CD14-positive monocyte (primary cell): ENCODE measurements at regions not wholly inside any gene's neighbourhood (a gene's known extent, or its start where the extent isn't known, plus 50 kb on each side); places are given as distances from the start of the nearest gene placed in this dataset.

Experiments used
- DNase-seq, 3 donors: peaks; one replicate each; pipeline ENCODE4 v3.0.0-alpha.2; 2011 to 2022
- H2AFZ ChIP-seq: 2 replicates; pipeline ENCODE4 v1.6.0; 2012; ENCODE audit warnings: mild to moderate bottlenecking, low read depth, low read length, inconsistent platforms; ENCODE audit not compliant: insufficient read depth, poor library complexity, severe bottlenecking
- H3K27ac ChIP-seq, 2 donors: 1 replicate in 1 of 2; 2 replicates in 1 of 2; pipeline ENCODE4 v1.5.1; 2012 to 2013; ENCODE audit warnings: low read length in 2 of 2, control low read depth in 1 of 2, inconsistent platforms in 1 of 2, low read depth in 1 of 2, mild to moderate bottlenecking in 1 of 2
- H3K27me3 ChIP-seq, 2 donors: one replicate each; pipeline versions ENCODE4 v1.6.0 to v1.6.1; 2011 to 2013; ENCODE audit warnings: low read length in 2 of 2; ENCODE audit not compliant: control insufficient read depth in 2 of 2, insufficient read depth in 2 of 2
- H3K36me3 ChIP-seq, 2 donors: replicated peaks in 1 of 2; 1 replicate in 1 of 2; 2 replicates in 1 of 2; pipeline versions ENCODE4 v1.5.1 to v1.6.1; 2012 to 2013; ENCODE audit warnings: low read length in 2 of 2, control low read depth in 1 of 2, inconsistent platforms in 1 of 2, mild to moderate bottlenecking in 1 of 2; ENCODE audit not compliant: insufficient read depth in 2 of 2, control insufficient read depth in 1 of 2
- H3K4me1 ChIP-seq, 2 donors: 1 replicate in 1 of 2; 2 replicates in 1 of 2; pipeline versions ENCODE4 v1.5.1 to v1.6.1; 2012 to 2013; ENCODE audit warnings: low read length in 2 of 2, control low read depth in 1 of 2, inconsistent platforms in 1 of 2, mild to moderate bottlenecking in 1 of 2, moderate library complexity in 1 of 2; ENCODE audit not compliant: insufficient read depth in 2 of 2, control insufficient read depth in 1 of 2
- H3K4me2 ChIP-seq: replicated peaks from 2 replicates; pipeline ENCODE3; 2012; ENCODE audit warnings: low read length, moderate library complexity, mild to moderate bottlenecking; ENCODE audit not compliant: poor library complexity, severe bottlenecking; ENCODE audit errors: extremely low read depth
- H3K4me3 ChIP-seq, 3 experiments: fragments of 200-600 bp in 1 of 3; sonication (generic) in 1 of 3; replicated peaks in 1 of 3; 1 replicate in 2 of 3; 2 replicates in 1 of 3; pipeline ENCODE4 v1.5.1; 2011 to 2013; ENCODE audit warnings: low read length in 3 of 3, mild to moderate bottlenecking in 3 of 3, control low read depth in 2 of 3, low read depth in 2 of 3, inconsistent platforms in 1 of 3, moderate library complexity in 1 of 3
- H3K79me2 ChIP-seq: 2 replicates; pipeline ENCODE4 v1.6.0; 2012; ENCODE audit warnings: mild to moderate bottlenecking, control low read depth, inconsistent platforms, low read length, moderate library complexity; ENCODE audit not compliant: insufficient read depth
- H3K9ac ChIP-seq: 2 replicates; pipeline ENCODE4 v1.6.0; 2017; ENCODE audit warnings: low read length, mild to moderate bottlenecking; ENCODE audit not compliant: insufficient read depth, poor library complexity, severe bottlenecking
- H3K9me3 ChIP-seq, 2 donors: replicated peaks in 1 of 2; 1 replicate in 1 of 2; 2 replicates in 1 of 2; pipeline versions ENCODE4 v1.5.1 to v1.6.1; 2012 to 2013; ENCODE audit warnings: low read length in 2 of 2, control low read depth in 1 of 2; ENCODE audit not compliant: control insufficient read depth in 1 of 2, insufficient read depth in 1 of 2
- H4K20me1 ChIP-seq: 2 replicates; pipeline ENCODE4 v1.6.0; 2012; ENCODE audit warnings: mild to moderate bottlenecking, low read length, control low read depth, moderate library complexity; ENCODE audit not compliant: insufficient read depth
- H3K27ac Mint-ChIP-seq, 7 donors: one replicate each; pipeline ENCODE4 v1.8.0; 2020; ENCODE audit warnings: mild to moderate bottlenecking in 7 of 7, mixed read lengths in 7 of 7, moderate library complexity in 6 of 7, inconsistent platforms in 2 of 7
- H3K27me3 Mint-ChIP-seq, 3 donors: one replicate each; pipeline ENCODE4 v1.8.0; 2021 to 2022; ENCODE audit warnings: low read depth in 3 of 3, mild to moderate bottlenecking in 3 of 3, mixed read lengths in 3 of 3, moderate library complexity in 3 of 3, inconsistent platforms in 1 of 3
- H3K36me3 Mint-ChIP-seq, 2 donors: one replicate each; pipeline ENCODE4 v1.8.0; 2020; ENCODE audit warnings: mixed read lengths in 2 of 2, inconsistent platforms in 1 of 2, mild to moderate bottlenecking in 1 of 2
- H3K4me1 Mint-ChIP-seq: one replicate; pipeline ENCODE4 v1.8.0; 2020; ENCODE audit warnings: mild to moderate bottlenecking, mixed read lengths
- H3K4me3 Mint-ChIP-seq, 2 donors: one replicate each; pipeline ENCODE4 v1.8.0; 2020; ENCODE audit warnings: mild to moderate bottlenecking in 2 of 2, mixed read lengths in 2 of 2, moderate library complexity in 1 of 2
- H3K9me3 Mint-ChIP-seq, 7 donors: one replicate each; pipeline ENCODE4 v1.8.0; 2020 to 2022; ENCODE audit warnings: mixed read lengths in 7 of 7, mild to moderate bottlenecking in 6 of 7, moderate library complexity in 6 of 7, inconsistent platforms in 2 of 7
- CTCF ChIP-seq: fragments of 200-600 bp; IDR thresholded peaks from one replicate; pipeline ENCODE4 v1.8.0; 2022; ENCODE audit warnings: antibody characterized with exemption, mild to moderate bottlenecking
- WGBS: methylation state at CpG from one replicate; pipeline ENCODE4 v1.1.5; 2013; ENCODE audit warnings: missing lambda C conversion rate; ENCODE audit not compliant: insufficient coverage; 5-methylcytosine and 5-hydroxymethylcytosine counted together
- intact Hi-C, 2 donors: fragments of 100-400 bp; cut with micrococcal nuclease; formaldehyde crosslinking; loops; one replicate each; pipeline versions ENCODE4 v1.15.0 to v1.15.1; 2023

GRCh38 chr10:8927705-8928104, 873.2 kb downstream of the GATA3 start:
- no peak overlapping the region for H3K27ac ChIP-seq
- H3K27ac Mint-ChIP-seq, result no peak overlapping the region
- no peaks in the 10 kb centered on the region for H3K27me3 Mint-ChIP-seq
- no peak for DNase-seq
- H3K36me3 ChIP-seq, result no peaks in the 10 kb centered on the region
- no peaks in the 10 kb centered on the region for H3K79me2 ChIP-seq
- no peak overlapping the region for H3K4me3 Mint-ChIP-seq
- H3K9me3 Mint-ChIP-seq, result peaks cover 0 to 5% (median 3%) of the 10 kb centered on the region in 7 donors
- no peak overlapping the region for H3K9ac ChIP-seq
- no peak overlapping the region for H2AFZ ChIP-seq
- no peaks in the 10 kb centered on the region for H3K4me1 Mint-ChIP-seq
- no peak for TF ChIP-seq CTCF
- H3K4me1 ChIP-seq, result no peaks in the 10 kb centered on the region
- 57% methylated on average over 1 of the region's 4 CpGs for WGBS
- no peaks in the 10 kb centered on the region for H4K20me1 ChIP-seq
- H3K27me3 ChIP-seq, result no peaks in the 10 kb centered on the region
- H3K4me3 ChIP-seq, result no peak overlapping the region
- H3K36me3 Mint-ChIP-seq, result no peaks in the 10 kb centered on the region
- H3K9me3 ChIP-seq, result peaks cover 3 to 6% of the 10 kb centered on the region in 2 donors
- intact Hi-C loops, result no loop called here
- H3K4me2 ChIP-seq, result no peak overlapping the region

DNA sequence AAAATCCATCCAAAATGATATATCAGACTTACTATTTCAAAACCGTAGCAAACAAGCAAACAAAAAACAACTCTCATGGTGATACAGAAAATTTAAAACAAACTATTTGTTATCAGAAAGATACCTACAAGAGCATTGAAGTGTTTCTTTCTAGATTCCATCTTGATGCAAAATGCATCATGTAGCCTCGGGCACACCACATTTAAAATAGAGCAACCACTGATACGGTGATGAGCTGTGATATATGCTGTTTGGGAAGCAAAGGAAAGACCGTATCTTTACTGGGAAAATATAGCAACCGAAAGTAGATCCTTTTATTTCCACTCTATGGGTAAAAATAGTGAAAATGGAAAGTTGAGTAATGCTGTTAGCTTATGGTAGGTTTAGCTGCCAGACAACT, 892.0 kb downstream of the GATA3 start:
- Mint-ChIP-seq H3K4me1 (no peaks in the 10 kb centered on the region), H3K27ac (no peak overlapping the region), H3K4me3 (no peak overlapping the region), H3K27me3 (no peaks in the 10 kb centered on the region), H3K9me3 (peaks cover 0 to 7% (median 5%) of the 10 kb centered on the region in 7 donors), H3K36me3 (no peaks in the 10 kb centered on the region)
- Histone ChIP-seq H3K9me3 (no peaks in the 10 kb centered on the region), H4K20me1 (no peaks in the 10 kb centered on the region), H3K36me3 (no peaks in the 10 kb centered on the region), H3K9ac (no peak overlapping the region), H3K27ac (no peak overlapping the region), H3K4me1 (no peaks in the 10 kb centered on the region), H3K4me2 (no peak overlapping the region), H2AFZ (no peak overlapping the region), H3K4me3 (no peak overlapping the region), H3K27me3 (no peaks in the 10 kb centered on the region), H3K79me2 (no peaks in the 10 kb centered on the region)
- TF ChIP-seq CTCF, result no peak
- intact Hi-C loops, result no loop called here
- DNase-seq, result no peak
- WGBS, result 100% methylated on average over 1 of the region's 5 CpGs
